HG03439 (cell line): ENCODE measurements at regions not wholly inside any gene's neighbourhood (a gene's known extent, or its start where the extent isn't known, plus 50 kb on each side); places are given as distances from the start of the nearest gene placed in this dataset.

Experiments used
- ATAC-seq: cut with Tn5 transposase; IDR thresholded peaks from one replicate; pipeline ENCODE4 v1.9.1; 2021; ENCODE audit warnings: mild to moderate bottlenecking, moderate library complexity; ENCODE audit not compliant: unreplicated experiment

- ATAC-seq = no peak
These were observed 189.7 kb upstream of the CDKN3 start for GRCh38 chr14:54207075-54207474.

DNA sequence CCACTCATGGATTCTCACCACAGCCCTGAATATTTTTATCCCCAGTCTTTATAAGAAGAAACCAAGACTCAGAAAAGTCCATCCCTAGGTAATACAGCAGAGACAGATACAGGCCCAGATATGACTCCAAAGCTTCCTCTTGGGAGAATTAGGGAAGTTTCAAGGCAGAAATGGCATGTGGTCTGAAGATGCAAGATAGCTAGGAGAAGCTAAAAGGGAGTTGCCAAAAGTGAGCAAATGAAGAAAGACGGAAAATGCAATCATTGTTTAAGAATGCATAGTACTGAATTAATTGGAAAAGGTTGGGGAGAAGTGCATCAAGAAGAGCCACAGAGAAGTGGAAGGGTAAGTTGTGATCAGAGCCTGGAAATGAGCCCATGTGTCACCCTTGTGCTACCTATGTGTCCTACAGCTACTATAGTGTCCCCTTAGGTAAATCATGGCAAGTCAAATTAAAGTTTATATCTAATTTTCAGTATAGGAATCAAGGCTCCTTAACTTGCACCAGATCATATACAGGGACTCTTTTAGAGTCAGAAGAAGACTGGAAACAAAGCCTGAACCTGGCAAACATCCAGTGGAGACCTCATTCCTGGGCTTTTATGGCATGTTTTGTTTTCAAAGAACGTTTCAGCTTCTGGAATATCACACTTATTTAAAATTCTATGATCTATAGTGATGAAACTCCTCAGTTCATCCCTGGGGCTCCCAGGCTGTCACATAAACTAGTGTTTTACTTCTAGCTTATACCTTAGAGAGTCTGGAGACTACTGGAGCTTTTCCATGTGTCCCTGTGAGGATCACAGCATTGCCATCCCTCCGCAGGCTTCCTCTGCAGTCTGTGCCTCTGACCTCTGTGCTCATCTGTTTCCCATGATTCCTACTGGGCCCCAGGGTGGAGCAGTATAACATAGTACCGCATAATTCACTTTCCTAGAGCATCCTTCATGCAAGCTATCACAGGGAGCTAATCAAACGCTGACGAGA lies 189.0 kb upstream of the CDKN3 start:
- ATAC-seq = no peak

DNA sequence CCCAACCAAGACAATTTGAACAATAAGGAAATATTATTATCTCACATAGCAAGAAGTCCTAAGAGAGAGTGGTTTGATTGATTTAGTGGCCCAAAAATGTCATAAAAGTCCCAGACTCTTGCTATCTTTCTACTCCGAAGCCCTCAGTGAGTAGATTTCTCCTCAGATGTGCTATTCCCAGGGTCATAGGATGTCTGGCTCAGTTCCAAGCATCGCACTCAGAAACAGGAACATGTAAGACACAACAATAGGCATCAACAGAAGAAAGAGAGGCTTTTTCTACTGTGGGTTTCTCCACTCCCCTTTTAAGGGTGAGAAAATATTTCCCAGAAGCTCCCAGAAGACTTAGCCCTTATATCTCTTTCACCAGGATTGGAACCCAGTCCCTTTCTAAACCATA lies 188.1 kb upstream of the CDKN3 start:
- ATAC-seq = no peak

DNA sequence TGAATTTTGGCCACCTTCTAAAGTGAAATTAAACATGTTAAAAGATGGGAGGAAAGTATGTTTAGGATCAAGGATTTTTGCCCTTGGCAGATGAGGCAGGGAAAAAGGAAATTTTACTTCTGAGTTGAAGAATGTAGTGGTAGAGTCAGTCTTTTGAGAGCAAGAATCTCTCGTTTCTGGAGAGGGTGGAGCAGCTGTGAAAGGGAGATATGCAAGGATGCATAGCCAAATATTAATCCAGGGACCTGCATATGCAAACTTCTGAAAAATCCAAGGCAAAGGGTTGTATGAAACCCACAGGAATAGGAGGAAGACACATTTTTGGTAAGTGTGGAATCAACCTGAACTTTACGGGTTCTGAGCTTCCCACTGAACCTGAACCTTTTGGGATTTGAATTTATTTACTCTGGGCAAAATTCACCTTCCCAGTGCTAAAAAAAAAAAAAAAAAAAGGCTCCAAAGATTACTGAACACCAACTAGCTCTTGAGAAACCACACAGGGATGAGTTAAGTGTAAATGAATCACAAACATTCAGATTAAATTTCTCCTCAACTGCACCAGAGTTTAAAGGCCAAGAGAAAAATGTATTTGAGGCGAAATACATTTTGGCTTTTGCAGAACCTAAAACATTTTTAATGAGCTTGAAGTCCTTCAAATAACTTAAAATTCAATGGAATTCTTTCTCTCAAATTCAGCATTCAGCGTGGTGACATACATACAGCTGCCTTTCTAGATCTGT lies 187.1 kb upstream of the CDKN3 start:
- no peak for ATAC-seq

- ATAC-seq = no peak
These were observed 185.1 kb upstream of the CDKN3 start for GRCh38 chr14:54211551-54212308.

DNA sequence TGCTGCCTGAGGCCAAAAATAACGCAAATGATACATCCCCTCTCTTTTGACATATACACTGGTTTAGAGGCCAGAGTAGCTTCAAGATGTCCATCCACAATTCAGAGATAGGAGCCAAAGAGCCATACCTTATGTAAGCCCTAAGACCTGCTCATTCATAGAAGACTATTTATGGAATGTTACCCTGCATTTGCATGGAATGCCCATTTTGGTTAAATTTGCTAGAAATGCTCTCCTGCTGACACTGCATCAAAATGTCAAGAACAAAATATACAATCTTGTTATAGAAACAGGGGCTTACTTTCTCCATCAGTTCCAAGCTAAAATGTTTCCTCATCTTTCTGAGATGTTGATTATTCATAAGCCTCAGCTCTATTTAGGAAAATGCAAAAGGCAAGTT lies 183.3 kb upstream of the CDKN3 start:
- no peak for ATAC-seq

- ATAC-seq = no peak
These were observed 180.0 kb upstream of the CDKN3 start for GRCh38 chr14:54216827-54217226.

DNA sequence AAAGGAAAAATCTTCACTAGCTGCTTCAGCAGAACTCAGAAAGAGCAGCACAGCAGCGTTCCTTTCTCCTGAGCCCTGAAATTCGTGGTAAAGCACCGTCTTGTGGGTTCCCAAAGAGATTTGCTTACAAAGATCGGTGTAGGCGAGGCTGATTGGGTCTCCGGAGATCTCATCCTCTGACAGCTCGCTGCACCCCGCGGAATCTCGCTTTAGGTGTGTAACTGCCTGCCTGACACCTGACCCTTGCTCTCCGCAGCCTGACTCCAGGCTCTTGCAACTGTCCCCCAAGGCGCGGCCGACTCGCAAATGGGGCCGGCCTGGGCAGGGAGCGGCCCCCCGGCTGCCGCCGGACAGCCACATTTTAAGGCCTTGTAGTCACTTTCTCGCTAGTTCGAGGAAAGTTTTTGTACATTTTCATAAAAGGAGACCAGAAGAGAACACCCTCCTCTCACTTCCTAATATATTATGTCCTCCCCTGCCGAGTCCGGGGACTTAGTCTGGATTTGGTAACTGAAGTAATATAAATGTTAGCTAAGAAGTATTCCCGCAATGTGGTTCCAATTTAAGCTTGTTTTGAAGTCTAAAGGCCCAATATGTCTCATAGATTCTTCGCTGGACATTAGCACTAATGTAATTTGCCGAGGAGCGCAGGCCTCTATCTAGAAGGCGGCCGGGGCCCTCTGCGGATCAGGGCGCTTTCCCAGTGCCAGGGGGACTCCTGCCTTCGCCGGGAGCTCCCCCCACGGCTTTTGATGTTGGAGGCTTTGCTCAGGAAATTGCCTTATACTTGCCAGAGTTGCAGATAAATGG lies 177.3 kb upstream of the CDKN3 start:
- ATAC-seq = no peak

DNA sequence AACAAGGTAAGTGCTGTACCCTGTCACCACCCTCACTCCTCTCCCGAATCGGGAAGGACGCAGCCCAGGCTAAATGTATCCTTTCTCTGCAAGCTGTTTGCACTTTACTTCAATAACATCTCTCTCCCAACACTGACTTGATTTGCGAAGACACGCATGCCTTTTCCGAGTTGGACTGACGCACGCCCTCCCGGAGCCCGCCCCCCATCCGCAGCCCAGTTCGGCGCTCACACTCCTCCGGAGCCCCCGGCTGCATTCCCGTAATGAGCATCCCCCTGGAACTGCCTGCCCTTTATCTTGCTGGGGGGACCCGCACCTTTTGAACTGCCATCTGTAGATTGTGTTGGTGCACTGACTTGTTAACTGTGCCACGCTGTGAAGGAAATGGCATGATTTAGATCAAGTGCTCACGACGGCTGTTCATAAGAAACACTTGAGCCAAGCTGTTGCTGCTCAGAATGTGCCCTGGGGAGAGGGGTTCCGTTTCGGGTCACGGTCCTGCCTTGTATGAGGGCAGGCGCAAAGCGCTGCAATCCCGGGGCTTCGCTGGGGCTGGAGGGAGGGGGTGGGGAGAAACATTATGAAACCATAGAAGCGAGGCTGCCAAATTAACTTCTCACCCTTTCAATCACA lies 176.6 kb upstream of the CDKN3 start:
- no peak for ATAC-seq

GRCh38 chr14:54220704-54221431 lies 175.9 kb upstream of the CDKN3 start:
- no peak for ATAC-seq

DNA sequence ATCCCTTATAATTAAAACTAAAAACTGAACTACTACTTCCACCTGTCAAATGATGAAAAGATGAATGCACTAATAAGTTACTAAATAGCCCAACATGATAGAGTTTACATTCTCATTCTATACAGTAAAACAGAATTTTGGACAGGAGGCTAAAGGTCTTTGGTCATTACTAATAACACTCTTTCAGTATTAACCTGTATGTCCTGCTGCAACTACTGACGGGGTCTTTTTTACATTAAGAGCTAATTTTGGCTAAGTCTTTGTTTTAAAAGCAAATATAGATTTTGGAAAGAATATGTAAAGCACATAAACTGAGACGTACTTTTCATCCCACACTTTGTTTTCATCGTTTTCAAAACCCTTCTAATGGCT lies 175.4 kb upstream of the CDKN3 start:
- ATAC-seq = no peak

- no peak for ATAC-seq
These were observed 174.8 kb upstream of the CDKN3 start for GRCh38 chr14:54221971-54222370.

DNA sequence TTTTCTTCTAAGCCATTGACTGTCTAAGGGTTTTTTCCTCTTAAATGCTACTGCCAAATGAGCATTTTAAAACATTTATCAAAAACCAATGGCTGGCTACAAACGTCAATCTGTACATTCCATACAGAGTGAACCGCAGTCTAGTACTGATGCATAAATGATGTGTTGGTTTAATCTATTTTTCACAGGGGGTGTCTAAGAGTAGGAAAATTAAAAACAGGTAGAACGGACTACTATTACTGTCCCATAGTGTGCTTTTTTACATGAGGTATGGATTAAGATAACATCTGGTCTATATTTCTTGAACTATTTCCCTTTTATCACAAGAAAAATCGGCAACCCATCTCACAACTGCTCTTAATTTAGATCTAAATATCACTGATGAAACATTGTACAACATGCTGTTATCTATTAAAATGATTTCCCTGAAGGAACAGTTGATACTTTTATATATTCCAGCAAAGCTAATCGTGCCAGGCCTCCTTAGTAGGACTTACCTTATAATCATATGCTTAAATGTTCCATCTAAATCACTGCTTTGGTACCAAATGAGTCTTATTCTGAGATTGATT lies 172.9 kb upstream of the CDKN3 start:
- ATAC-seq = no peak

DNA sequence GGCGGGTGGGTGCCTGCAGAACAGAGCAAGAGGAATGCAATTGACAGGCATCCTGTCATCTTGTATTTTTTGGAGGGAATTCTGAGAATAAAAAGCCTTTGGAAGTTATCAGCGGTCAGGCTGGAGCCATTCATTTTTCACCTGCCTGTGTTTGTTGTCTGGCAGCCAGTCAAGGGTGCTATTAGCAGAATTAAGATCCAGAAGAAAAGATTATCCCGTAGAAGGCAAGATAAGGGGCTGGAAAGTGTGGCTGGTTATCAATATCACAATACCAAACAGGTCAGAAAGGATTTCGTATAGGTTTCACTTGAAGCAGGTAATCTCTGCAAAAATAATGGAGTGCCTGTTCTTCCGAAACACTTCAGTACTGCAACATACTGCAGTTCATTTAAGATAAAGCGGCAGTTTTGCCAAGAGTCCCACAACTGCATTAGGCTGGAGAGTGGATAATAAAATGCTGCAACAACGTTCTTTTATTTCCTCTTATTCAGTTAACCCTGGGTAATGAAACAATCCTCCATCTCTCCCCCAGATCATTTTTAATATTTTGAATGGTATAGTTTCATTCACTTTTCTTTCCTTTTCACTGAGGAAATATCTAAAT lies 171.2 kb upstream of the CDKN3 start:
- ATAC-seq = no peak

GRCh38 chr14:54226103-54226502 lies 170.7 kb upstream of the CDKN3 start:
- no peak for ATAC-seq

DNA sequence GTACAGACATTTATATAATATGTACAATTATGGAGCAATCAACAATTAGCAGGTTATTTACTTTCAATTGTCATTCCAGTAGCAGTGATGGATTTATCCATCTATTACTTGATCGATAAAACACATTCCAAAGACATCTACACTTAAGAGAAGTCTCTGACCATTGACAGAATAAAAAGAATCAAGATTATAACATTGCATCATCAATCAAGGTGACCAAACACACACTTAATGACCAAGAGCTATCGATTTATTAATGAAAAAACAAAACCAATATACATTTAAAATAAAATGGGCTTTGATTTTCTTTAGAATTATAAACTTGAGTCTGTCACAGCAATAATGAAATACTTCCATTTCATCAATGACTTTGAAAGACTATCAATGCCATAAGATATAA lies 170.2 kb upstream of the CDKN3 start:
- ATAC-seq = no peak

DNA sequence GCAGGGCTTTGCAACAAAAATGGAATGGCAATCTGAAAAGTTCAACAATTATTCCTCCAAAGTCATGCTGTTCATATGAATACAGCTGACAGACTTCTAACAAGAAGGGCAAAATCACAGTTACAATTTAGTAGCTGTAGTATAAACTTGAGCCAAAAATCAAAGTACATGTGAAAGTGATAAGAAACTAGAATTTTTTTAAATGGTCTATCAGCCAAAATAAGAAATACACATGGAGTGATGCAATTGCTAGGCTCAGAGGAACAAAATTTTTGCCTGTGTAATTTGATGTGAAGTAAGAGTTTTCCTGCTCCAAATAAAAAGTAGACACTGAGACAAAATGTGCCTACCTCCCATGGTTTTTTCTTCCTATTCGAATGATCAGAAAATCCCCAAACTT lies 167.7 kb upstream of the CDKN3 start:
- ATAC-seq = no peak

- no peak for ATAC-seq
These were observed 166.2 kb upstream of the CDKN3 start for GRCh38 chr14:54230645-54231044.

- no peak for ATAC-seq
These were observed 164.1 kb upstream of the CDKN3 start for GRCh38 chr14:54232735-54233134.
